ENCODE measurements at regions not wholly inside any gene's neighbourhood (a gene's known extent, or its start where the extent isn't known, plus 50 kb on each side); places are given as distances from the start of the nearest gene placed in this dataset.
"Not testable (repeated sequence)": the region's sequence is repeated elsewhere in the genome, so short reads cannot be mapped to it uniquely, and the experiment has no call there.

- H3K4me1 ChIP-seq (replicated peaks), result no peaks in the 10 kb centered on the region
- H3K36me3 ChIP-seq, result no peaks in the 10 kb centered on the region
- no peaks in the 10 kb centered on the region for H3K27me3 ChIP-seq (replicated peaks; ENCODE audit: insufficient read depth)
- DNase-seq (ENCODE audit: low spot score), result no peak
- 30% methylated on average over 1 of the region's 1 CpG for WGBS
- intact Hi-C loops (cut with DNase I), result no loop called here
- TF ChIP-seq POLR2AphosphoS5 (IDR thresholded peaks at IDR 0.05) (no peak), POLR2A (IDR thresholded peaks at IDR 0.05) (no peak), CTCF (IDR thresholded peaks at IDR 0.05) (no peak)
- H3K27ac ChIP-seq, result no peak overlapping the region
- no peaks in the 10 kb centered on the region for H3K9me3 ChIP-seq
- H3K4me3 ChIP-seq, result no peak overlapping the region
These were observed 1284.3 kb upstream of the TMEM132C start for GRCh38 chr12:126982707-126983106.

- H3K4me1 ChIP-seq (replicated peaks); intact Hi-C loops (cut with DNase I); H3K36me3 ChIP-seq; H3K27ac ChIP-seq; H3K4me3 ChIP-seq; DNase-seq (ENCODE audit: low spot score); H3K9me3 ChIP-seq; H3K27me3 ChIP-seq (replicated peaks; ENCODE audit: insufficient read depth): not testable (repeated sequence)
- WGBS, result 94% methylated on average over 2 of the region's 2 CpGs
These were observed 1283.2 kb upstream of the TMEM132C start for GRCh38 chr12:126983735-126984134.

DNA sequence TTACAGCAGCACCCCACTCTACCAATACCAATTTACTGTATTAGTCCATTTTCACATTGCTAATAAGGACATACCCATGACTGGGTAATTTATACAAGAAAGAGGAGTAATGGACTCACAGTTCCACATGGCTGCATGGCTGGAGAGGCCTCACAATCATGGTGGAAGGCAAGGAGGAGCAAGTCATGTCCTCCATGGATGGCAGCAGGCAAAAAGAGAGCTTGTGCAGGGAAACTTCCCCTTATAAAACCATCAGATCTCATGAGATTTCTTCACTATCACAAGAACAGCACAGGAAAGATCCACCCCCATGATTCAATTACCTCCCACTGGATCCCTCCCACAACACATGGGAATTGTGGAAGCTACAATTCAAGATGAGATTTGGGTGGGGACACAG, 1281.3 kb upstream of the TMEM132C start:
- H3K4me1 ChIP-seq (replicated peaks); H3K9me3 ChIP-seq; H3K36me3 ChIP-seq; intact Hi-C loops (cut with DNase I); H3K27me3 ChIP-seq (replicated peaks; ENCODE audit: insufficient read depth); H3K4me3 ChIP-seq; DNase-seq (ENCODE audit: low spot score); H3K27ac ChIP-seq: not testable (repeated sequence)

DNA sequence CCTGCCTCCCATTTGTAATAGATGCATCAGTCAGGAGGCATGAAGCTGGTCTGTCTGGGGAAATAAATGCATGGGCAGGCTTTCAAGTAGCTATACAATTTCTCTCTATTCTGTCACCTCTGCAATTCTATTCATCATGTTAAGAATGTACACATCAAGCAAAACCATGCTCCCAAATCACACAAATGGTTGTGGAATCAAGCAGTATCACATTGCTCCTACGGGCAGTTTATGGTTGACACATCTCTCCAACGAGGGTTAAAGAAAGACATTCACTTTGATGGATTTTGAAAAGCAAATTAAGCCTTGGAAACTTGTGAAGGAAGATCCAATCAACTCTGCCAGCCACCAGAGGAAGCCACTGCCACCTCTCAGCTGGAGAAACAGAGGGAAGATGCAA, 1277.4 kb upstream of the TMEM132C start:
- Histone ChIP-seq H3K9me3 (no peaks in the 10 kb centered on the region), H3K4me1 (replicated peaks) (no peaks in the 10 kb centered on the region), H3K27ac (no peak overlapping the region), H3K36me3 (no peaks in the 10 kb centered on the region), H3K4me3 (no peak overlapping the region), H3K27me3 (replicated peaks; ENCODE audit: insufficient read depth) (no peaks in the 10 kb centered on the region)
- intact Hi-C loops (cut with DNase I), result no loop called here
- 49% methylated on average over 2 of the region's 2 CpGs for WGBS
- no peak for DNase-seq (ENCODE audit: low spot score)
- no peak for TF ChIP-seq POLR2AphosphoS5 (IDR thresholded peaks at IDR 0.05)

GRCh38 chr12:126993898-126994297, 1273.1 kb upstream of the TMEM132C start:
- no peak overlapping the region for H3K4me3 ChIP-seq
- WGBS, result 93% methylated on average over 9 of the region's 9 CpGs
- intact Hi-C loops (cut with DNase I), result no loop called here
- no peak overlapping the region for H3K27ac ChIP-seq
- no peak for DNase-seq (ENCODE audit: low spot score)
- H3K9me3 ChIP-seq, result no peaks in the 10 kb centered on the region
- H3K4me1 ChIP-seq (replicated peaks), result no peaks in the 10 kb centered on the region
- no peak for TF ChIP-seq POLR2A (IDR thresholded peaks at IDR 0.05)
- TF ChIP-seq CTCF (IDR thresholded peaks at IDR 0.05), result no peak
- TF ChIP-seq POLR2AphosphoS5 (IDR thresholded peaks at IDR 0.05), result no peak
- no peaks in the 10 kb centered on the region for H3K36me3 ChIP-seq
- H3K27me3 ChIP-seq (replicated peaks; ENCODE audit: insufficient read depth), result no peaks in the 10 kb centered on the region

GRCh38 chr12:126994599-126994998, 1272.4 kb upstream of the TMEM132C start:
- TF ChIP-seq POLR2AphosphoS5 (IDR thresholded peaks at IDR 0.05) (no peak), POLR2A (IDR thresholded peaks at IDR 0.05) (no peak), CTCF (IDR thresholded peaks at IDR 0.05) (no peak)
- Histone ChIP-seq H3K4me3 (no peak overlapping the region), H3K36me3 (no peaks in the 10 kb centered on the region), H3K9me3 (no peaks in the 10 kb centered on the region), H3K27me3 (replicated peaks; ENCODE audit: insufficient read depth) (no peaks in the 10 kb centered on the region), H3K4me1 (replicated peaks) (no peaks in the 10 kb centered on the region), H3K27ac (no peak overlapping the region)
- no peak for DNase-seq (ENCODE audit: low spot score)
- intact Hi-C loops (cut with DNase I), result no loop called here
- WGBS, result 79% methylated on average over 4 of the region's 4 CpGs

Data from prostate gland (tissue), 2 donors.